Pancreas (tissue), 10 donors: ENCODE measurements at regions not wholly inside any gene's neighbourhood (a gene's known extent, or its start where the extent isn't known, plus 50 kb on each side); places are given as distances from the start of the nearest gene placed in this dataset.
A peak's percentile ranks its signal among the peaks of the same experiment; 100 is the strongest.

Source experiments
- ATAC-seq, 4 donors: fragments of 200-7000 bp; cut with Tn5 transposase; one replicate each; pipeline versions ENCODE4 v1.8.0 to v1.9.1; 2020; ENCODE audit warnings: mild to moderate bottlenecking in 4 of 4, moderate library complexity in 4 of 4
- DNase-seq, 6 donors: peaks; one replicate each; pipeline ENCODE4 v3.0.0-alpha.2; 2020
- FAIRE-seq: peaks from 2 replicates; lab custom pipeline; 2012; peaks lifted over from hg19 to GRCh38; lab: Jason Lieb, UNC
- H3K27ac ChIP-seq, 4 donors: fragments of 200-600 bp; sonication (generic); 1 replicate in 3 of 4; 2 replicates in 1 of 4; pipeline versions ENCODE4 v1.5.0 to v1.8.0; 2020
- H3K27me3 ChIP-seq, 4 donors: fragments of 200-600 bp; one replicate each; pipeline ENCODE4 v1.8.0; 2021
- H3K36me3 ChIP-seq, 3 donors: fragments of 200-600 bp; sonication (generic) in 1 of 3; one replicate each; pipeline versions ENCODE4 v1.5.0 to v1.8.0; 2020 to 2021
- H3K4me1 ChIP-seq, 3 donors: fragments of 200-600 bp; one replicate each; pipeline ENCODE4 v1.8.0; 2021
- H3K4me3 ChIP-seq, 4 donors: fragments of 200-600 bp; sonication (generic) in 2 of 4; one replicate each; pipeline versions ENCODE4 v1.5.0 to v1.8.0; 2020 to 2021
- H3K9me3 ChIP-seq, 4 donors: fragments of 200-600 bp; one replicate each; pipeline ENCODE4 v1.8.0; 2021
- CTCF ChIP-seq, 4 donors: fragments of 200-600 bp; sonication (generic) in 3 of 4; IDR thresholded peaks; one replicate each; pipeline versions ENCODE4 v1.5.0 to v1.8.0; 2021; ENCODE audit warnings: antibody characterized with exemption in 4 of 4
- WGBS, 2 donors: extraction: QIAGEN DNeasy Blood & Tissue Kit; methylation state at CpG; one replicate each; pipeline ENCODE4 v1.1.7; 2013; 5-methylcytosine and 5-hydroxymethylcytosine counted together
- intact Hi-C, 3 donors: fragments of 100-400 bp; cut with DNase I; formaldehyde crosslinking; loops; one replicate each; pipeline versions ENCODE4 v1.11.1 to v1.14.2; 2022
- donor health status: healthy with polysubstance abuse.
- donor health status: DM: no; HTN: no; CAD: no; lungs with moderate emphysema.
- donor health status: DM: no; HTN: no; CAD: no.
- donor health status: control.
- donor health status: control.
- donor health status: Bipolar disorder and iron deficiency.
- donor health status: DM: yes; HTN: yes; CAD: no.
- donor health status: DM: no; HTN: no; CAD: no.
- donor health status: DM: no; HTN: no; CAD: no.
- donor health status: DM: yes; HTN: yes; CAD: no.

- H3K36me3 ChIP-seq, result no peaks in the 10 kb centered on the region
- no peaks in the 10 kb centered on the region for H3K27me3 ChIP-seq
- FAIRE-seq, result no peak
- no peak overlapping the region for H3K27ac ChIP-seq
- no peak for DNase-seq
- no peak overlapping the region for H3K4me3 ChIP-seq
- ATAC-seq, result no peak
- 75 to 84% methylated on average over 26 of the region's 26 CpGs for WGBS, 2 donors
- no peaks in the 10 kb centered on the region for H3K9me3 ChIP-seq
- intact Hi-C loops, result loop anchor here in 2 of 3 donors (5.0 kb wide), 3 partner anchors 336 to 381 kb away; partner anchors contain the start of gene GLI2 (in 1 of the 2)
- TF ChIP-seq CTCF (IDR thresholded peaks at IDR 0.05), result no peak
- H3K4me1 ChIP-seq, result no peaks in the 10 kb centered on the region
These were observed 211.4 kb downstream of the TFCP2L1 start for GRCh38 chr2:121073320-121074210.

GRCh38 chr2:121074293-121074932 lies 210.6 kb downstream of the TFCP2L1 start:
- Histone ChIP-seq H3K36me3 (no peaks in the 10 kb centered on the region), H3K27ac (no peak overlapping the region), H3K4me1 (no peaks in the 10 kb centered on the region), H3K4me3 (no peak overlapping the region), H3K9me3 (no peaks in the 10 kb centered on the region), H3K27me3 (no peaks in the 10 kb centered on the region)
- ATAC-seq (no peak), DNase-seq (no peak), FAIRE-seq (no peak)
- intact Hi-C loops, result loop anchor here in 2 of 3 donors (5.0 kb wide), 3 partner anchors 337 to 382 kb away; partner anchors contain the start of gene GLI2 (in 1 of the 2)
- TF ChIP-seq CTCF (IDR thresholded peaks at IDR 0.05), result no peak
- WGBS, 2 donors, result 49 to 56% methylated on average over 11 of the region's 11 CpGs

- H3K9me3 ChIP-seq, result no peaks in the 10 kb centered on the region
- WGBS, 2 donors, result 6 to 7% methylated on average over 14 of the region's 14 CpGs
- intact Hi-C loops, result no loop called here
- H3K4me3 ChIP-seq, result no peak overlapping the region
- no peak for TF ChIP-seq CTCF (IDR thresholded peaks at IDR 0.05)
- ATAC-seq, result peak in 3 of 4 donors; percentile 22 to 51 (median 31)
- no peak for FAIRE-seq
- H3K36me3 ChIP-seq, result no peaks in the 10 kb centered on the region
- no peak overlapping the region for H3K27ac ChIP-seq
- DNase-seq, result no peak
- H3K27me3 ChIP-seq, result no peaks in the 10 kb centered on the region
- H3K4me1 ChIP-seq, result no peaks in the 10 kb centered on the region
These were observed 209.9 kb downstream of the TFCP2L1 start for GRCh38 chr2:121075006-121075551.

- H3K4me3 ChIP-seq, result no peak overlapping the region
- ATAC-seq (no peak), FAIRE-seq (no peak), DNase-seq (no peak)
- intact Hi-C loops, result no loop called here
- H3K4me1 ChIP-seq, result no peaks in the 10 kb centered on the region
- H3K36me3 ChIP-seq, result no peaks in the 10 kb centered on the region
- WGBS, 2 donors, result 9% methylated on average over 17 to 19 of the region's 19 CpGs
- no peaks in the 10 kb centered on the region for H3K9me3 ChIP-seq
- no peaks in the 10 kb centered on the region for H3K27me3 ChIP-seq
- no peak for TF ChIP-seq CTCF (IDR thresholded peaks at IDR 0.05)
- no peak overlapping the region for H3K27ac ChIP-seq
These were observed 209.1 kb downstream of the TFCP2L1 start for GRCh38 chr2:121075641-121076497.
